ENCODE measurements at regions not wholly inside any gene's neighbourhood (a gene's known extent, or its start where the extent isn't known, plus 50 kb on each side); places are given as distances from the start of the nearest gene placed in this dataset.

- Histone ChIP-seq H3K4me3 (peak overlapping the region; percentile 91 to 95 (median 94)), H3K36me3 (peaks cover 0 to 4% (median 0%) of the 10 kb centered on the region in 4 donors), H3K27me3 (no peaks in the 10 kb centered on the region), H3K27ac (peak overlapping the region; percentile 99 to 100 (median 100)), H3K9me3 (no peaks in the 10 kb centered on the region), H3K4me1 (peaks cover 0 to 47% (median 41%) of the 10 kb centered on the region in 4 donors)
- peak; percentile 93 to 97 (median 94) for TF ChIP-seq POLR2AphosphoS5 (IDR thresholded peaks at IDR 0.05)
- TF ChIP-seq EP300 (IDR thresholded peaks at IDR 0.05): peak in 2 of 4 donors; percentile 33 to 48
- TF ChIP-seq CTCF (IDR thresholded peaks at IDR 0.05): no peak
- TF ChIP-seq POLR2A (IDR thresholded peaks at IDR 0.05): peak; percentile 82 to 83
- intact Hi-C loops (cut with DNase I): loop anchor here (1.0 to 10.0 kb wide), 9 partner anchors 64 to 1860 kb away; partner anchors contain the start of genes LEPR, LEPROT and RAVER2
- DNase-seq: peak; percentile 98
- whole genome bisulfite sequencing, 2 donors: 0 to 1% methylated on average over 101 of the region's 101 CpGs
Measured at GRCh38 chr1:65066766-65067490, 81.1 kb upstream of the AK4 start.

GRCh38 chr1:65067491-65068201, 80.4 kb upstream of the AK4 start:
- Histone ChIP-seq H3K4me1 (peaks cover 0 to 39% (median 34%) of the 10 kb centered on the region in 4 donors), H3K4me3 (peak overlapping the region; percentile 91 to 95 (median 94)), H3K36me3 (peaks cover 0 to 4% (median 0%) of the 10 kb centered on the region in 4 donors), H3K9me3 (no peaks in the 10 kb centered on the region), H3K27ac (peak overlapping the region; percentile 99 to 100 (median 100)), H3K27me3 (no peaks in the 10 kb centered on the region)
- 0% methylated on average over 61 of the region's 61 CpGs for WGBS, 2 donors
- TF ChIP-seq CTCF (IDR thresholded peaks at IDR 0.05): no peak
- TF ChIP-seq EP300 (IDR thresholded peaks at IDR 0.05): no peak
- TF ChIP-seq POLR2A (IDR thresholded peaks at IDR 0.05): peak; percentile 74 to 79
- peak; percentile 83 to 91 (median 87) for TF ChIP-seq POLR2AphosphoS5 (IDR thresholded peaks at IDR 0.05)
- intact Hi-C loops (cut with DNase I): loop anchor here (2.0 to 10.0 kb wide), 9 partner anchors 65 to 1860 kb away; partner anchors contain the start of genes JAK1, LEPR, LEPROT and RAVER2
- DNase-seq: peak; percentile 89

GRCh38 chr1:65068202-65069010, 79.6 kb upstream of the AK4 start:
- no peaks in the 10 kb centered on the region for H3K9me3 ChIP-seq
- peak overlapping the region; percentile 99 to 100 (median 100) for H3K27ac ChIP-seq
- peaks cover 0 to 32% (median 27%) of the 10 kb centered on the region in 4 donors for H3K4me1 ChIP-seq
- peaks cover 0 to 4% (median 0%) of the 10 kb centered on the region in 4 donors for H3K36me3 ChIP-seq
- intact Hi-C loops (cut with DNase I): loop anchor here (2.0 to 10.0 kb wide), 8 partner anchors 102 to 1859 kb away; partner anchors contain the start of genes JAK1, LEPR, LEPROT and RAVER2
- no peaks in the 10 kb centered on the region for H3K27me3 ChIP-seq
- DNase-seq: no peak
- TF ChIP-seq POLR2AphosphoS5 (IDR thresholded peaks at IDR 0.05) (peak in 1 of 4 donors; percentile 4), POLR2A (IDR thresholded peaks at IDR 0.05) (no peak), EP300 (IDR thresholded peaks at IDR 0.05) (no peak), CTCF (IDR thresholded peaks at IDR 0.05) (no peak)
- 0 to 1% methylated on average over 20 of the region's 20 CpGs for WGBS, 2 donors
- peak overlapping the region; percentile 91 to 95 (median 94) for H3K4me3 ChIP-seq

GRCh38 chr1:65069011-65069565, 78.9 kb upstream of the AK4 start:
- intact Hi-C loops (cut with DNase I): loop anchor here (2.0 to 10.0 kb wide), 8 partner anchors 102 to 1858 kb away; partner anchors contain the start of genes JAK1, LEPR, LEPROT and RAVER2
- 29 to 38% methylated on average over 6 of the region's 6 CpGs for WGBS, 2 donors
- H3K36me3 ChIP-seq: peaks cover 0 to 3% (median 0%) of the 10 kb centered on the region in 4 donors
- H3K4me1 ChIP-seq: peaks cover 0 to 29% (median 21%) of the 10 kb centered on the region in 4 donors
- H3K9me3 ChIP-seq: no peaks in the 10 kb centered on the region
- peak overlapping the region; percentile 99 to 100 (median 100) for H3K27ac ChIP-seq
- H3K4me3 ChIP-seq: peak overlapping the region; percentile 91 to 95 (median 94)
- no peak for DNase-seq
- TF ChIP-seq POLR2AphosphoS5 (IDR thresholded peaks at IDR 0.05) (no peak), CTCF (IDR thresholded peaks at IDR 0.05) (no peak)
- no peaks in the 10 kb centered on the region for H3K27me3 ChIP-seq

Measured in sigmoid colon (tissue), 6 donors.